Mammary epithelial cell (primary cell): ENCODE measurements at regions not wholly inside any gene's neighbourhood (a gene's known extent, or its start where the extent isn't known, plus 50 kb on each side); places are given as distances from the start of the nearest gene placed in this dataset.

Experiments used
- EZH2 ChIP-seq: IDR thresholded peaks from 2 replicates; pipeline ENCODE4 v1.6.1; 2012; ENCODE audit warnings: low read length, inconsistent platforms, borderline replicate concordance
- TF ChIP-seq, protein P1 (sequence below), 2 donors: IDR thresholded peaks in 1 of 2; conservative IDR thresholded peaks in 1 of 2; 2 replicates each; pipeline ENCODE4 v1.5.1; 2011 to 2012; ENCODE audit warnings: inconsistent platforms in 2 of 2, low read length in 2 of 2, mild to moderate bottlenecking in 2 of 2, control low read depth in 1 of 2, low read depth in 1 of 2; ENCODE audit not compliant: insufficient read depth in 1 of 2; ENCODE audit errors: extremely low read depth in 1 of 2

DNA sequence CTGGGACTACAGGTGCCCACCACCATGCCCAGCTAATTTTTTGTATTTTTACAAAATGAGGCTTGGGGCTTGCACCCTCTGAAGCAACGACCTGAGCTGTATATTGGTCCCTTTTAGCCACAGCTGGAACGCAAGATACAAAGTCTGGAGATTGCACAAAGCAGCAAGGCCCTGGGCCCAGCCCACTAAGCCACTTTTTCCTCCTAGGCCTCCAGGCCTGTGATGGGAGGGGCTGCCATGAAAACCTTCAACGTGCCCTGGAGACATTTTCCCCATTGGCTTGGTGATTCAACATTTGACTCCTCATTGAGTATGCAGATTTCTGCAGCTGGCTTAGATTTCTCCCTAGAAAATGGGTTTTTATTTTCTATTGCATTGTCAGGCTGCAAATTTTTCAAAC is 69.2 kb downstream of the CYB561 start:
- TF ChIP-seq, protein P1, sequence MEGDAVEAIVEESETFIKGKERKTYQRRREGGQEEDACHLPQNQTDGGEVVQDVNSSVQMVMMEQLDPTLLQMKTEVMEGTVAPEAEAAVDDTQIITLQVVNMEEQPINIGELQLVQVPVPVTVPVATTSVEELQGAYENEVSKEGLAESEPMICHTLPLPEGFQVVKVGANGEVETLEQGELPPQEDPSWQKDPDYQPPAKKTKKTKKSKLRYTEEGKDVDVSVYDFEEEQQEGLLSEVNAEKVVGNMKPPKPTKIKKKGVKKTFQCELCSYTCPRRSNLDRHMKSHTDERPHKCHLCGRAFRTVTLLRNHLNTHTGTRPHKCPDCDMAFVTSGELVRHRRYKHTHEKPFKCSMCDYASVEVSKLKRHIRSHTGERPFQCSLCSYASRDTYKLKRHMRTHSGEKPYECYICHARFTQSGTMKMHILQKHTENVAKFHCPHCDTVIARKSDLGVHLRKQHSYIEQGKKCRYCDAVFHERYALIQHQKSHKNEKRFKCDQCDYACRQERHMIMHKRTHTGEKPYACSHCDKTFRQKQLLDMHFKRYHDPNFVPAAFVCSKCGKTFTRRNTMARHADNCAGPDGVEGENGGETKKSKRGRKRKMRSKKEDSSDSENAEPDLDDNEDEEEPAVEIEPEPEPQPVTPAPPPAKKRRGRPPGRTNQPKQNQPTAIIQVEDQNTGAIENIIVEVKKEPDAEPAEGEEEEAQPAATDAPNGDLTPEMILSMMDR (conservative IDR thresholded peaks at IDR 0.05 in 1 of 2, IDR thresholded peaks at IDR 0.05 in 1 of 2; ENCODE audit: extremely low read depth in 1 of 2, insufficient read depth in 1 of 2, low read depth in 1 of 2, low read length in 2 of 2), result no peak
- no peak for TF ChIP-seq EZH2
